C1 segment of cervical spinal cord (tissue), 14 donors: ENCODE measurements at regions not wholly inside any gene's neighbourhood (a gene's known extent, or its start where the extent isn't known, plus 50 kb on each side); places are given as distances from the start of the nearest gene placed in this dataset.
A peak's percentile ranks its signal among the peaks of the same experiment; 100 is the strongest.

ENCODE experiments used
- DNase-seq, 14 donors: peaks; one replicate each; lab custom pipeline; 2025; lab: John Stamatoyannopoulos, UW

- no peak for DNase-seq
Measured at GRCh38 chr10:61148451-61148850, 204.5 kb upstream of the RHOBTB1 start.

GRCh38 chr10:61142987-61143386 lies 199.0 kb upstream of the RHOBTB1 start:
- DNase-seq, result no peak

GRCh38 chr10:61140765-61141392 lies 196.9 kb upstream of the RHOBTB1 start:
- DNase-seq, result peak in 3 of 14 donors; percentile 8 to 45 (median 11)

GRCh38 chr10:61139592-61139953 lies 195.6 kb upstream of the RHOBTB1 start:
- DNase-seq, result no peak

GRCh38 chr10:61138708-61139591 lies 195.0 kb upstream of the RHOBTB1 start:
- DNase-seq, result no peak

- no peak for DNase-seq
Measured at GRCh38 chr10:61136139-61136538, 192.2 kb upstream of the RHOBTB1 start.

- DNase-seq, result no peak
Measured at GRCh38 chr10:61135276-61135721, 191.3 kb upstream of the RHOBTB1 start.

- DNase-seq, result no peak
Measured at GRCh38 chr10:61130366-61130765, 186.4 kb upstream of the RHOBTB1 start.

- DNase-seq, result no peak
Measured at GRCh38 chr10:61128196-61128595, 184.2 kb upstream of the RHOBTB1 start.

GRCh38 chr10:61125560-61126170 lies 181.7 kb upstream of the RHOBTB1 start:
- DNase-seq, result no peak

GRCh38 chr10:61124756-61125530 lies 181.0 kb upstream of the RHOBTB1 start:
- no peak for DNase-seq

- no peak for DNase-seq
Measured at GRCh38 chr10:61120805-61121204, 176.8 kb upstream of the RHOBTB1 start.

GRCh38 chr10:61119573-61119972 lies 175.6 kb upstream of the RHOBTB1 start:
- no peak for DNase-seq

GRCh38 chr10:61115897-61116296 lies 171.9 kb upstream of the RHOBTB1 start:
- DNase-seq, result no peak

GRCh38 chr10:61112771-61113170 lies 168.8 kb upstream of the RHOBTB1 start:
- DNase-seq, result no peak

GRCh38 chr10:61110936-61111335 lies 167.0 kb upstream of the RHOBTB1 start:
- no peak for DNase-seq

GRCh38 chr10:61110188-61110844 lies 166.3 kb upstream of the RHOBTB1 start:
- no peak for DNase-seq

- DNase-seq, result no peak
Measured at GRCh38 chr10:61108915-61109314, 164.9 kb upstream of the RHOBTB1 start.

GRCh38 chr10:61100887-61101286 lies 156.9 kb upstream of the RHOBTB1 start:
- peak in 1 of 14 donors; percentile 13 for DNase-seq

GRCh38 chr10:61099756-61100155 lies 155.8 kb upstream of the RHOBTB1 start:
- DNase-seq, result no peak

- no peak for DNase-seq
Measured at GRCh38 chr10:61098966-61099365, 155.0 kb upstream of the RHOBTB1 start.
